Fibroblast of peridontal ligament (primary cell): ENCODE measurements at regions not wholly inside any gene's neighbourhood (a gene's known extent, or its start where the extent isn't known, plus 50 kb on each side); places are given as distances from the start of the nearest gene placed in this dataset.

ENCODE experiments used
- DNase-seq: peaks from one replicate; pipeline ENCODE4 v3.0.0-alpha.2; 2010; ENCODE audit errors: extremely low read depth

- DNase-seq: no peak
Measured at GRCh38 chr3:72490688-72491435, 357.4 kb downstream of the SHQ1 start.

DNA sequence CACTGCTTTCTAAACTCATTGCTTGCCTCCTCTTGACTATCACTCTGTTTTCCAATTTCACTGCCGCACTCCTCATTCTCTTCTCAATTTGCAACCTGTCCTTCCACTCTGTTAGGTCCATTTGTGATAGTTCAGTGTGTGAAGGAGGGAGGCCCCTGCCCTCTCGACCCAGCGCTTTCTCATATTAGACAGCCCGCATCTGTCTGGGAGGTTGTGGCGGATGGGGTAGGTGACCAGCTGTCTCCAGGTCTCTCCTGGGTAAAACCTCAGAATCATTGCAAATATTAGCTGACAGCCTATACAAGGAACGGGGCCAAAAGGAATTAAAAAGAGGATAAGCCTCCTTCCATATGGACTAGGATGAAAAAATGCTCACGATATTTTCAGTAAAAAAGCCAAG lies 358.3 kb downstream of the SHQ1 start:
- no peak for DNase-seq

- peak; percentile 61 for DNase-seq
Measured at GRCh38 chr3:72488738-72489035, 359.6 kb downstream of the SHQ1 start.

- peak; percentile 43 for DNase-seq
Measured at GRCh38 chr3:72487946-72488737, 360.1 kb downstream of the SHQ1 start.

DNA sequence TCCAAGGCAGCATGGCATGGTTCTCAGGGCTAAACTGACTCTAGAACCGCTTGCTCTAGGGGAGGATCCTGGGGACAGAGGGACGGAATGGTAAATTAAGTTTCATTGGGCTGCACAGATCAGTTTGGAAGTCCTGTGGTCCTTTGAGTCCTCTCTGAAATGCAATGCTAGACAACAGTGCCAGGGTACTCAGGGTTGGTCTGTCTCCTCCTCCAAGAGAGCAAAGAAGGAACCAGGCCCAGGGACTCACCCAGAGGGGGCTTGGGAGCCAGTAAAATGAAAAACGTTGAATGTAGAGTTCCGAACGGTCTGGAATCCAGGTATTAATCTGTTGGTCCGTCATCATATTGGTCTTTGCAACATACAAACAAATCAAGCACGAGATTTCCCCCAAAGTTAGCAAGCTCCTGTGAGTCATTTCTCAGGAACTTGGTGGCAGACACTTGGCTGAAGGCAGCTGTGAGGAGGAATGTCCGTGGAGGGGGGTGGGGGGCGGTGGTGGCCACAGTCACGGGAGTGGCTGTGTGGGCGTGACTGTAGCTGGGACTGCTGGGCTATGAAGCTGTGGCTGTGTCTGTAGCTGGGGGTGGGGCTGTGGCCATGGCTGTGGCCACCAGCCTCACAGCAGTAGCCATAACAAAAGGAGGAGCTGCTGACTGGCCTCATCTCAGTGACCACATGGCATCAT lies 361.0 kb downstream of the SHQ1 start:
- DNase-seq: peak; percentile 85

DNA sequence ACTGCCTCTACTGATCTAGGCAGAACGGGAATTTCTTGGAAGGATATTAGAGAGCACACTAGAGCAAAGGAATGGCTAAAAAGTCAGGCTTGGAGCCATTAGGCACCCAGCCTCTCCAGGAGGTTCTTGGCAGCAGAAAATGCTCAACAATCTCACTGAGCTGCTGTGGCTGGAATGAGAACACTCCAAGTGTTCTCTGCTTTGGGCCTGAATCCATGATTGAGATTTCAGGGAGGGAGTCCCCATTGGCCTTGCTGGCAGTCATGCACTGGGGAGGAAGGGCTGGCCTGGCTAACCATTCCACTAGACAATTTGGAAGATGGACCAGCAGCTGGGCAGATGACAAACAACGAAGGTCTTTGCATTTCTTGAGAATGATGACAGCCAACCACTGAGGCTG lies 362.6 kb downstream of the SHQ1 start:
- DNase-seq: peak; percentile 75

DNA sequence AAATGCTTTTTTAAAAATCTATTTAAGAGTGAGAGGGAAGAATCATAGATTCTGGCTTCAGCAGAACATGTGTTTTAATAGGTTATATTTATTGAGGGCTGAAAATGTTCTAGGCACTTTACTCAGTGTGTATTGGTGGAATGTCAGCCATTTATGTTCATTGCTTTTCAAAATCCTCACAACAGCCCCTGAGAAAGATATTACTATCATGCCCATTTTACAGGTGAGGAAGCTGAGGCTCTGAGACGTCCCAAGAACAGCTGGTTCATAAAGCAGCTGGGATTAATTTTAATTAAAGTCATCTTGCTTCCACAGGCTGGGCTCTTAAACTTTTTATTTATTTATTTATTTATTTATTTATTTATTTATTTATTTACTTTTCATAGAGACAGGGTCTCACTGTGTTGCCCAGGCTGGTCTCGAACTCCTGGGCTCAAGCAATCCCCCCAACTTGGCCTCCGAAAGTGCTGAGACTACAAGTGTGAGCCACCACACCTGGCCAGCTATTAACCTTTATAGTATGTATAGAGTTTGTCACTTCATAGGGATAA lies 364.6 kb downstream of the SHQ1 start:
- no peak for DNase-seq

GRCh38 chr3:72482589-72483321 lies 365.5 kb downstream of the SHQ1 start:
- peak; percentile 61 for DNase-seq

DNA sequence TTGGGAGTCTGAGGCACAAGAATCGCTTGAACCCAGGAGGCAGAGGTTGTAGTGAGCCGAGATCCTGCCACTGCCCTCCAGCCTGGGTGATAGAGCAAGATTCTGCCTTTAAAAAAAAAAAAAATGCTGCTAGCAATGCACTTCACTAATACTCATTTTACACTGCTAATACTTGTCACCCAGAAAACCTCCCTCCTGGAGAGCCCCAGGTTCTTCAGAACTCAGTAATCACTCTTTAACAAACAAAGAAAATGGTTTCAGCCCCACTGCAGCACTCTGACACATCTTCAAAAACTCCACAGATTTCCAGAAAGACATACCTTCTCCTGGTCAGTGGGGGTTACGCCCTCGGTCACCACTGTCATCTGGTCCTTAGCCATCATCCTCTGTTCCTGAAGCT lies 366.7 kb downstream of the SHQ1 start:
- no peak for DNase-seq

- DNase-seq: no peak
Measured at GRCh38 chr3:72480366-72480765, 367.9 kb downstream of the SHQ1 start.

GRCh38 chr3:72479651-72480215 lies 368.5 kb downstream of the SHQ1 start:
- DNase-seq: no peak

GRCh38 chr3:72476139-72476483 lies 372.1 kb downstream of the SHQ1 start:
- no peak for DNase-seq

GRCh38 chr3:72475258-72476138 lies 372.7 kb downstream of the SHQ1 start:
- DNase-seq: peak; percentile 26

GRCh38 chr3:72474775-72475174 lies 373.5 kb downstream of the SHQ1 start:
- no peak for DNase-seq

DNA sequence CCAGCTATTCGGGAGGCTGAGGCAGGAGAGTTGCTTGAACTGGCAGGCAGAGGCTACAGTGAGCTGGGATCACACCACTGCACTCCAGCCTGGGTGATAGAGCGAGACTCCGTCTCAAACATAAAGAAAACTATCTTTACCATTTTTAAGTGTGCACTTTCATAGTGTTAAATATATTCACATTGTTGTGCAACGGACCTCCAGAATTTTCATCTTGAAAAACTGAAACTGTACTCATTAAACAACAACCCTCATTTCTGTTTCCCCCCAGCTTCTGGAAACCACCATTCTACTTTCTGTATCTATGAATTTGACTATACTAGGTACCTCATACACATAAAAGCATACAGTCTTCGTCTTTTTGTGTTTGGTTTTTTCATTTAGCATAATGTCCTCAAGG lies 375.1 kb downstream of the SHQ1 start:
- no peak for DNase-seq

DNA sequence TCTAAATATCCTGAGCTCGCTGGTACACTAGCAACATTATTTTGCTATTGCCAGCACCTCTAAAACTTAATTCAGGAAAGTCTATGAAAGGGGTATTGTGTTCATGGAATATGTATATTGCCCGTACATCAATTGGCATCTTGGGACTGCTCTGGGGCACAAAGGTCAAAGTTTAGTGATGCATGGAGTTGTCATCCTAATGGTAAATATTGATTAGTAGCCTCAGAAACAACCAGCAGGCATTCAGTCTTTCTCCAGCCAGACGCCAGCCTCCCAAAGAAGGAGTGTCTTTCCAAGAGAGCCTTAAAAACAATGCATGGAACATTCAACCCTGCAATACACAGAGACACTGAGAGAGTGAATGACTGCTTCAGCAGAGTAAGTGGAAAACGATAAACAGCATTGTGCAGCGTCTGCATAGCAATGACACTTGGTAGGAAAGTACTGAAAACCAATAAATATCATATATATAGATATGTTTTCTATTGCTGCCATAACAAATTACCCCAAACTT lies 377.3 kb downstream of the SHQ1 start:
- DNase-seq: no peak

- no peak for DNase-seq
Measured at GRCh38 chr3:72465853-72466252, 382.4 kb downstream of the SHQ1 start.

- no peak for DNase-seq
Measured at GRCh38 chr3:72463083-72463482, 385.2 kb downstream of the SHQ1 start.

GRCh38 chr3:72462595-72463011 lies 385.6 kb downstream of the SHQ1 start:
- DNase-seq: no peak

GRCh38 chr3:72461787-72462186 lies 386.5 kb downstream of the SHQ1 start:
- DNase-seq: no peak
